ENCODE measurements at regions not wholly inside any gene's neighbourhood (a gene's known extent, or its start where the extent isn't known, plus 50 kb on each side); places are given as distances from the start of the nearest gene placed in this dataset.

DNA sequence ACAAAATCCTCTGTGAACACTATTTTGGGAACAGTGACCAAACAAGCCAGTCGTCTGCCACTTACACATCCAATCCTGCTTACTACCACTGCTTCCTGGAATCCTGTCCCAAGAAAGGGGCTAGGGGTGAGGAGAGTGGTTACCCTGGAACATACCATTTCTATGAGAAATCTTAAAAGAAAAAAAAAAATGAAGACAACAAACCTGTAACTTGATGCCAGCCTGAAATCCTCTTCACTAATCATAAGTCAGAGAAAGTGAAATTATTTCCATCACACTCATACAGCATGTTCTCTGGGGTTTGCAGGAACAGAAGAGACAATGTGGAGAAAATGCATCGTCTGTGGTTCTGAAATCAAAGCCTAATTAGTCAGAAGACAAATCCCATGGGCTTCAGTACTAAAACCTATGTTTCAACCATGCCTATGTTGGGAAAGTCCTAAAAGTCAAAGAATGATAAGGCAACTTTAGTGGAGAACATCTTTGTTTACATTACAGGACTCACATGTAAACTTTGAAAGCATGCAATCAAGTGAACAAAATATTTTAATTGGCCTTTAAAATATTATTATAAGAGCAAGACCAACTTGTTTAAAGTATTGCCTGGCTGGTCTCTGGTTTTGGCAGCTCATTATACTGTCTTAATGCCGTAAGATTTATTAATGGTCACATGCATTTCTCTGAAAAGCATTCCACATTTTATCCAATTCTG is 220.7 kb downstream of the LTN1 start:
- Histone ChIP-seq H3K27me3 (ENCODE audit: insufficient read depth, low read depth, severe bottlenecking) (no peaks in the 10 kb centered on the region), H3K4me3 (ENCODE audit: low read depth, low read length) (no peak overlapping the region), H3K9me3 (ENCODE audit: severe bottlenecking) (no peaks in the 10 kb centered on the region), H3K27ac (no peak overlapping the region), H3K36me3 (no peaks in the 10 kb centered on the region)
- TF ChIP-seq, protein P1, sequence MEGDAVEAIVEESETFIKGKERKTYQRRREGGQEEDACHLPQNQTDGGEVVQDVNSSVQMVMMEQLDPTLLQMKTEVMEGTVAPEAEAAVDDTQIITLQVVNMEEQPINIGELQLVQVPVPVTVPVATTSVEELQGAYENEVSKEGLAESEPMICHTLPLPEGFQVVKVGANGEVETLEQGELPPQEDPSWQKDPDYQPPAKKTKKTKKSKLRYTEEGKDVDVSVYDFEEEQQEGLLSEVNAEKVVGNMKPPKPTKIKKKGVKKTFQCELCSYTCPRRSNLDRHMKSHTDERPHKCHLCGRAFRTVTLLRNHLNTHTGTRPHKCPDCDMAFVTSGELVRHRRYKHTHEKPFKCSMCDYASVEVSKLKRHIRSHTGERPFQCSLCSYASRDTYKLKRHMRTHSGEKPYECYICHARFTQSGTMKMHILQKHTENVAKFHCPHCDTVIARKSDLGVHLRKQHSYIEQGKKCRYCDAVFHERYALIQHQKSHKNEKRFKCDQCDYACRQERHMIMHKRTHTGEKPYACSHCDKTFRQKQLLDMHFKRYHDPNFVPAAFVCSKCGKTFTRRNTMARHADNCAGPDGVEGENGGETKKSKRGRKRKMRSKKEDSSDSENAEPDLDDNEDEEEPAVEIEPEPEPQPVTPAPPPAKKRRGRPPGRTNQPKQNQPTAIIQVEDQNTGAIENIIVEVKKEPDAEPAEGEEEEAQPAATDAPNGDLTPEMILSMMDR (IDR thresholded peaks at IDR 0.05; ENCODE audit: low read depth, low read length), result no peak
- DNase-seq, result no peak

DNA sequence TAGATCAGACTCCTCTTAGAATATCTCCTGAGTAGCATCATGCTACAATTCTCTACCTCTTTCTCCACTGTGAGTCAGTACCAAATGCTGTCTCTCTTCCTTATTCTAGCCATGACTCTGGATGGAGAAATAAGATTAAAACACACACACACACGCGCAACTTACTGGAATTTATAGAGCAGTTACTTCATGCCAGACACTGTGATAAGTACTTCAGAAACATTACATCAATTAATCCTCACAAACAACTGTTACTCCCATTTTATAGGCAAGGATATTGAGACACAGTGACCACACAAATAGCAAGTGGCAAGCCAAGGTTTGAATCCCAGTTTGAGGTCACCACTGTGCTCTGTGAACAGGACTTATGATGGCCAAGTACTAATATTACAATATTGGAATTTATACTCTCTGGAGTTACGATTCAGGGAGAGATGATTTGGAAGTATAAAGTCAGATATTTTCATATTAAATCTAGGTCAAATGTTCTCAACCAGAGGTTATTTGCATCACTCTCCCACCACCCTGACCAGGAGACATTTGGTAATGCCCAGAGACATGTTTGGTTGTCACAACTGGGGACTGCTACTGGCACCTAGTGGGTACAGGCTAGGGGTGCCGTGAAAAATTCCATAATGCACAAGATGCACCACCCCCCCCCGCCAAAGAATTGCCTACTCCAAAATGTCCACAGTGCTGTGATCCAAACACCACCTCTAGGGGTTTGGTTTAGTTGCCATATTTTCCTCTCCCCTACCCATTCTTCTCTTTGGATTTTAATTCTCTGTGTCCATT is 221.6 kb downstream of the LTN1 start:
- H3K9me3 ChIP-seq (ENCODE audit: severe bottlenecking), result no peaks in the 10 kb centered on the region
- H3K4me3 ChIP-seq (ENCODE audit: low read depth, low read length), result no peak overlapping the region
- H3K27ac ChIP-seq, result no peak overlapping the region
- DNase-seq, result no peak
- H3K36me3 ChIP-seq, result no peaks in the 10 kb centered on the region
- no peaks in the 10 kb centered on the region for H3K27me3 ChIP-seq (ENCODE audit: insufficient read depth, low read depth, severe bottlenecking)
- TF ChIP-seq, protein P1 (IDR thresholded peaks at IDR 0.05; ENCODE audit: low read depth, low read length), result no peak

DNA sequence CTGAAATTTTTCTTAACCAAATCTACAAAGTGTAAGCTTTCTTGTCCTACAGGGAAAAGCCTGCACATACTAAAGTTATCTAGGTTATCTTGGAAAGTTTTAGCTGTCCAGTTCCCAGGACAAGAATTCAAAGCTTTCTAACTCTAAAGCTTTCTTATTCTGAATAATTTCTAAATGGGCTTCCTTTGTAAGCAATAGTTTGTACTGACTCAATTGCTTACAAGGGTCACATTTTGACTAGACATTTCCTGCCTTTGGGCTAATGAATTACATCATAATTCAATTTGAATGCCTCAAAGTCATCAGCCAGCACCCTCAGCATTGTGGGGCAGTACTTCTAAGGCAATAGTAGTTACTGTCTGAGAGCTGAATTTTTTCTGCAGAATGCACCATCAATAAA is 223.0 kb downstream of the LTN1 start:
- Histone ChIP-seq H3K9me3 (ENCODE audit: severe bottlenecking) (no peaks in the 10 kb centered on the region), H3K27ac (no peak overlapping the region), H3K27me3 (ENCODE audit: insufficient read depth, low read depth, severe bottlenecking) (no peaks in the 10 kb centered on the region), H3K4me3 (ENCODE audit: low read depth, low read length) (no peak overlapping the region), H3K36me3 (no peaks in the 10 kb centered on the region)
- no peak for DNase-seq
- TF ChIP-seq, protein P1 (IDR thresholded peaks at IDR 0.05; ENCODE audit: low read depth, low read length), result no peak

DNA sequence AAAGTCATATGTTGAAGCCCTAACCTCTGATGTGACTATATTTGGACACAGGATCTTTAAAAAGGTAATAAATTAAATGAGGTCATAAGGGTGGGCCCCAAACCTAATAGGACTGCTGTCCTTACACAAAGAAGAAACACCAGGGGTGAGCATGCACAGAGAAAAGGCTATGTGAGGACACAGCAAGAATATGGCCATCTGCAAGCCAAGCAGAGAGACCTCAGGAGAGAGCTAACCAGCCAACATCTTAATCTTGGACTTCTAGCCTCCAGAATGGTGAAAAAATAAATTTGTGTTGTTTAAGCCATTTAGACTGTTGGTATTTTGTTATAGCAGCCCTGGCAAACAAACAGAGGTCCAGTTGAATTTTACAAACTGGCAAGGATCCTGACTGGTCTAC is 223.9 kb downstream of the LTN1 start:
- TF ChIP-seq, protein P1 (IDR thresholded peaks at IDR 0.05; ENCODE audit: low read depth, low read length), result no peak
- Histone ChIP-seq H3K4me3 (ENCODE audit: low read depth, low read length) (no peak overlapping the region), H3K27me3 (ENCODE audit: insufficient read depth, low read depth, severe bottlenecking) (no peaks in the 10 kb centered on the region), H3K36me3 (no peaks in the 10 kb centered on the region), H3K27ac (no peak overlapping the region), H3K9me3 (ENCODE audit: severe bottlenecking) (no peaks in the 10 kb centered on the region)
- no peak for DNase-seq

DNA sequence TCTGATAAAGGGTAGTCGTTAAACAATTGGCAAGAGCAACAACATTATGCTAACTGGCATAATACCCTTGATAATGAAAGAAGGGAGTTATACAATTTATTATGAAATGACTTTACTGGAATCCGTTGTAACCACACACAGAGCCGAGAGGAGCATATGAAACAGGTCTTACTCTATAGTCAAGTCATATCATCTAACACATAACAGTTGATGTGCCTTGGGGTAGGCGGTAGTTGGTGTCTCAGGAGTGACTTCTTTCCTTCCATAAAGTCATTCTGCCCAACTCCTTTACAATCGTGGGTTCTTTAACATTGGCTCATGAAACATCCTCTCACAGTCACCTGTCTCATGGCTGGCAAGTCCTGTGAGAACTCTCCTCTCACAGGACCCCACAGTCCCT is 225.2 kb downstream of the LTN1 start:
- H3K36me3 ChIP-seq, result no peaks in the 10 kb centered on the region
- H3K4me3 ChIP-seq (ENCODE audit: low read depth, low read length), result no peak overlapping the region
- TF ChIP-seq, protein P1 (IDR thresholded peaks at IDR 0.05; ENCODE audit: low read depth, low read length), result no peak
- H3K27me3 ChIP-seq (ENCODE audit: insufficient read depth, low read depth, severe bottlenecking), result no peaks in the 10 kb centered on the region
- H3K9me3 ChIP-seq (ENCODE audit: severe bottlenecking), result no peaks in the 10 kb centered on the region
- H3K27ac ChIP-seq, result no peak overlapping the region
- DNase-seq, result no peak
